Lower leg skin (tissue), 3 donors: ENCODE measurements at regions not wholly inside any gene's neighbourhood (a gene's known extent, or its start where the extent isn't known, plus 50 kb on each side); places are given as distances from the start of the nearest gene placed in this dataset.

Experiments
- CTCF ChIP-seq, 3 donors: fragments of 450-650 bp; IDR thresholded peaks; one replicate each; pipeline ENCODE4 v1.5.1; 2016; ENCODE audit warnings: antibody characterized with exemption in 3 of 3, mild to moderate bottlenecking in 3 of 3, moderate library complexity in 2 of 3
- POLR2A ChIP-seq, 2 donors: fragments of 450-650 bp; IDR thresholded peaks; one replicate each; pipeline ENCODE4 v1.6.1; 2016 to 2017; ENCODE audit warnings: antibody characterized with exemption in 2 of 2, mild to moderate bottlenecking in 1 of 2, moderate library complexity in 1 of 2

GRCh38 chr6:68134796-68135195 is 500.3 kb upstream of the ADGRB3 start:
- no peak for TF ChIP-seq CTCF (IDR thresholded peaks at IDR 0.05)
- TF ChIP-seq POLR2A (IDR thresholded peaks at IDR 0.05): no peak
